ENCODE measurements at regions not wholly inside any gene's neighbourhood (a gene's known extent, or its start where the extent isn't known, plus 50 kb on each side); places are given as distances from the start of the nearest gene placed in this dataset.
A peak's percentile ranks its signal among the peaks of the same experiment; 100 is the strongest.

DNA sequence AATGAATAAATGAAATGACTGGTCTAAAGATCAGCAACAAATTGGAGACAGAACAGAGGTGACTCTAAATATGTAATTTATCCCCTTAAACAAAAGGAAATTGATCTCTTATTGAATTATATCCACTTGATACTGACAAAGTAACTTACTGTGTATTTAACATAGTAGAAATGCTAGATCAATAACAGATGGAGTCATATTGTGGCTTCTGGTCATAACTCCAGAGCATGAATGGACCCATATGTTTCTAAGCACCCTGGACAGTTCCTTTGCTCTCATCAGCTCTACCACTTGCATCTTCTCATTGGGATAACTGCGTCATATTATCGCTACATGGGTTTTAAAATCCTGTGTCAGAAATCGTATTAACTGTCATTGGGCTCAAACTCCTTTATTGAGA, 222.3 kb downstream of the ETS1 start:
- peak; percentile 76 for DNase-seq (ENCODE audit: low read depth, low spot score)

DNA sequence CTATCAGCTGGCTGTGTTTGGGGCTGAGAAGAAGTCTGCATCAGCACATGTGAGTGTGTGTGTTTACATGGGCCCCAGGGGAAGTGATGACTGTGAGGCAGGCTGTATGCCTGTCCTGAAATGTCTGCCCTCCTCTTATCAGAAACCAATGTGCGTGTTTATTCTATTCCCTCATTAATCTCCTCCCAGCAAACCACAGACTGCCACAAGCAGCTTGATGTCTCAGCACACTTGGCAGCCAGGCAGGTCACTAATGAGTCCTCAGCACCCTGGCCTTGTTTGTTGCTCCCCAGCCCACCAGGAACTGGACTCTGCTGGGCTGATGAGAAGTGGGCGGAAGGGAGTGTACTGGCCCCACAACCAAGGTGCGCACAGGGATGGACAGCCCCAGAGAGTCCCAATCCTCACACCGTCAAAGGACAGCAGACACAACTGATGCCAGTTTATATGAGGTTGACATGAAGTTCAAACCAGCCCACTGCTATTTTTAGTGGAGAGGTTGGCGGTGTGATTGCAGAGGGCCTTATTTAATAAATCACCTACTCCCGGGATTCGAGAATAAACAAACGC, 225.8 kb downstream of the ETS1 start:
- peak; percentile 81 for DNase-seq (ENCODE audit: low read depth, low spot score)

DNA sequence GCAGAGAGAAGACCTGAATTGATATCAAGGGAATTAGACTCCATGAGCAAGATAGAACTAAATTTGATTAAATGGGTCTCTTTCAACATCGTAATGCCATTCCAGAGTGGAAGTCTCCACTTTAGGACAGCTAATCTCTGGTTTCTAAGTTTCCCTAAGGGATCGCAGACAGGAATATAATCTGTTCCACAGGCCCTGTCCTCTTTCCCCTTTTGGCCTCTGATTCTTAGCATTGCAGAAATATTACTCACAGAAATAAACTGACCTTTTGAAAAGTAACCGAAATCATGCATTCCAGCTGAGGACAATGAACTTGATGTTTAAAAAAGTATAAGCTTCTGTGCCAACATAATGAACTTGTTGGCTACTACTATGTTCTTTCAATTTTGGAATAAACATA, 227.8 kb downstream of the ETS1 start:
- no peak for DNase-seq (ENCODE audit: low read depth, low spot score)

DNA sequence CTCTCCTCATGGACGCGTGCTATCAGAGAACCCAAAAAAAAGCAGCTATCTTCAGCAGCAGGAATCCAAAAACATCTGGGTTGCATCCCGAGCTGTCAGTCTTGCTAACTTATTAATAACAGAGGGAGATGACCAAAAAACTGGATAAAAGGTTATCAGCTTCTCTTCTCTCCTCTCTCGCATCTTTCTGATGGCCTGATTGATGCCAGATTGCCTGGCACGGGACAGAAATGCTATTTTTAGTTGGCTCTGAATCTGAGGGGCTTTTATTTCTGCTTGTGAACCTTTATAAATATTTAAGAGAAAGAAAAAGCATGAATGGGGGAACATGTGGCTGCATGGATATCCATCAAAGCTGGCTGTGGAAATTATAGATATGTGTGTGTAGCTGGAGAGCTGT, 230.3 kb downstream of the ETS1 start:
- DNase-seq (ENCODE audit: low read depth, low spot score) = no peak

DNA sequence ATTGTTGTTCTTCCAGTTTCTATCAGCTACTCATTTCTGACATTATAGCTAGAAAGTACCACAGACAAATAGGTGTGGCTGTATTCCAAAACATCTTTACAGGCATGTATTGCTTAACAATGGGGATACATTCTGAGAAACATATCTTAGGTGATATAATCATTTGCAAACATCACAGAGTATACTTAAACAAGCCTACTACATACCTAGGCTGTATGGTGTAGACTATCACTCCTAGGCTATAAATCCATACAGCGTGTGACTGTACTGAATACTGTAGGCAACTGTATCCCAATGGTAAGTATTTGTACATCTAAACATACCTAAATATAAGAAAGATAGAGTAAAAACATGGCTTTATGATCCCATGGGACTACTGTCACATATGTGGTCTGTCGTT, 231.8 kb downstream of the ETS1 start:
- DNase-seq (ENCODE audit: low read depth, low spot score) = no peak

DNA sequence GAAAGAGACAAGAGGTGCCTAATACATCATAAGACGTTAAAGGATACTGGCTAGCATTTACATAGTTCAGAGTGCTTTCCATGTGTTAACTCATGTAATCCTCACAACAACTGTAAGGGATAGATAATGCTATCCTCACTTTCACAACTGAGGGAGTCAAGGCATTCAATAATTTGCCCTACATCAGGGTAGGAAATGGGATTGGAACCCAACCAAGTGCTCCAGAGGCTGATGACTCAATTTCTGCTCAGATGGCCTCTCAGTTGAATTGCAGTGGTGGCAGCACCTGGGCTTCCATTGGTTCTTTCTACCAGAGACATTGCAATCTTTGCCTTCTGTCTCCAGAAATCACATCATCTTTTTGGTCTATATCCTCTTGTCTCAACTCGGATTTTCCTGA, 232.9 kb downstream of the ETS1 start:
- DNase-seq (ENCODE audit: low read depth, low spot score) = no peak

DNA sequence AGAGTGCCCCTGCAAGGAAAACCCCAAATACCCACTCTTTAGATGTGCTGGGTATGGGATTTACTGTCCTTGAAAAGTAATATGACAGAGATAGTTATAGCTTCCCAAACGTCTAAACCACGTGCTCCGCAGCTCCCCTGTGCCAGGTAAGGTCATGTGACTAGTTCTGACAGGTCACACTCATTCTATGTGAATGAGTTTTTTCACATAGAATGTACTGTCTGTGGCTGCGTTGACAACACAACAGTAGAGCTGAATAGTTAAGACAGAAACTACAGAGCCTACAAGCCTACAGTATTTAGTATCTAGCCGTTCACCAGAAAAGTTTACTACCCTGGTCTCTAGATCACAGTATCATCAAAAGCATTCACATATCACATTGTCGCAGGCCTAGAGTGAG, 236.2 kb downstream of the ETS1 start:
- no peak for DNase-seq (ENCODE audit: low read depth, low spot score)

DNA sequence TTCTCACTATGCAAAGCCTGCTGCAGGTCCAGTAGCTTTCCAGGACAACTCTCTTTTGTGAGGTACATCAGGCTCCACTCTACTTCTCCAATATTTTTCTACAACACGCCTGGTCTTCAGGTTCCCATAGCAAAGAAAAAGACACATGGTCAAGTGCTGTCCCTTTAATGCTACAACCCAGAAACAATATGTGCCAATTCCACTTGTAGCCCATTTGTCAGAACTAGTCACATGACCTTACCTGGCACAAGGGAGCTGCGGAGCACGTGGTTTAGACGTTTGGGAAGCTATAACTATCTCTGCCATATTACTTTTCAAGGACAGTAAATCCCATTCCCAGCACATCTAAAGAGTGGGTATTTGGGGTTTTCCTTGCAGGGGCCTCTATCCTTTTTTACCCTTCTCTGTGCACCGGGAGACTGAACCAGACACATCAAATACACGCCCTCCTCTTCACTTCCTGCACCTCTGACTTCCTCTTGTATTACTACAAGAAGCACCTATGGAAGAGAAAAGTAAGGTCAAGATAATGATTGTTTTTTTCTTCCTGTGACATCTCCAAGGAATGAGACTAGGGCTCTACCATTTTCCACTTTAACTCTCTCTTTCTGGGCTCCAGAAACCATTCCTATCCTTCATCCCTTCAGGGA, 237.6 kb downstream of the ETS1 start:
- DNase-seq (ENCODE audit: low read depth, low spot score) = no peak

DNA sequence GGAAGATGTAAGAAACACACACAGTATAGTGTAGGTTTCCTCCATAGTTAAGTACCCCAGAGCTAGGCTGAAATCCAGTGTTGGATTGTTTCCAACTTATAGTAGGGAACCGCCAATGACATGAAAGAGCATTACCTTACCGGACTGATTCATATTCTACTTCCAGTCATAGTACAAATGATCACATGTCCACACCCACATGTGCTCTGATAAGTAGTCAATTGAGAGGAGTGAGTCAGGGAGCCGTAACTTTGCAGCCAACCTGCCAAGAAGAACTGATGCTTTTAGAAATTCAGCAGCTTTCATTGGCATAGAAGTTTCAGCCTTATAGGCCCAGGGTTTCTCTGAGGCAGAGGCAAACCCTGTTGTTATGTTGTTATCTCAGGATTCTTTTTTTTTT, 240.6 kb downstream of the ETS1 start:
- DNase-seq (ENCODE audit: low read depth, low spot score) = no peak

DNA sequence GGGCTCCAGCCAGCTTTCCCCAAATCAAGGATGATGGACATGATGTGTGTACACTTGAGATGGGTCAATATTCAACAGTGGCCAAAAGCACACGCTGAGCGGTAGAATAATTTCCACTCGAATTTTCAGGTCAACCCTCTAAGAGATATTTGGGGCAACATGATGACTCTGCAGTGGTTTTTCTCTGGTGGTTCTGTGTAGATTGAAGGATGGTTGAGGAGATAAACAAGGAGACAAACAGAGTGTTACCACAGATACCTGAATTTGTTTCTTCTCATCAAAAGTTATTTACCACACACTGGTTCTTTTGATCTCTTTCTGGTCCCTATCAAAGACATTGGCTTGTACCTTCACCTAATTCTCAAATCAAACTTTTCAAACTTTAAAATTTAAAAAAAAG, 242.0 kb downstream of the ETS1 start:
- no peak for DNase-seq (ENCODE audit: low read depth, low spot score)

DNA sequence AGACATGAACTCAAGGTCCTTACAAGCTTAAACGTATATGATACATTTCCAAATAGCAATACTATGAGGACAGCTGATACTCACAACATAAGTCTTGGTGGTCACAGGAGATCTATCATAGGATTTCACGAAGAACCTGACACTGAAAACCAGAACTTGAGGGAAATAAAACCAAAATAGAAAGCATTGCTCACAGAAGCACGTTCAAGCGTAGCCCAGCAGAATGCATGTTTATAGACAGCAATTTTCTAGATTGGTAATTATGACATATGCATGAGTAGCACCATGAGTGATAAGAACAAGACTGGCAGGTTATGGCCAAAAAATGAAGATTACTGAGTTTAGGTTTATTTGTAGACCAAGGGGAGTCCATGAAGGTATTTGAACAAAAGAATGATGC, 243.5 kb downstream of the ETS1 start:
- DNase-seq (ENCODE audit: low read depth, low spot score) = no peak

DNA sequence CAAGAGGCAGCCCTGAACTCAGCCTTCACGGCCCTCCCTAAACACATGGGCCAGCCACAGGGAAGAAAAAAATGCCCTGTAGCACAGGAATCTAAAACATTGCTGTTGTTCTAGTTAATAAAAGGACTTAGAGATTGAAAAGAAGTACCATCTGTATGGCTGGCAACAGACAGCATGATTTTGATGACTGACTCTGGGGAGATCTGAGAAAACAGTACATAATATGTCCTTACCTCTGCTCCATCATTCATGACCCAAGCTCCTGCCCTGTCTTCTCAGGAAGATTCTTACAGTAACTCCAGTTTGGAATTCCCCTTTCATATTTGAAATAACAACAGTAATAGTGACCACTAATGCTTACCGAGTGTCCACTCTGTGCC, 244.2 kb downstream of the ETS1 start:
- no peak for DNase-seq (ENCODE audit: low read depth, low spot score)

DNA sequence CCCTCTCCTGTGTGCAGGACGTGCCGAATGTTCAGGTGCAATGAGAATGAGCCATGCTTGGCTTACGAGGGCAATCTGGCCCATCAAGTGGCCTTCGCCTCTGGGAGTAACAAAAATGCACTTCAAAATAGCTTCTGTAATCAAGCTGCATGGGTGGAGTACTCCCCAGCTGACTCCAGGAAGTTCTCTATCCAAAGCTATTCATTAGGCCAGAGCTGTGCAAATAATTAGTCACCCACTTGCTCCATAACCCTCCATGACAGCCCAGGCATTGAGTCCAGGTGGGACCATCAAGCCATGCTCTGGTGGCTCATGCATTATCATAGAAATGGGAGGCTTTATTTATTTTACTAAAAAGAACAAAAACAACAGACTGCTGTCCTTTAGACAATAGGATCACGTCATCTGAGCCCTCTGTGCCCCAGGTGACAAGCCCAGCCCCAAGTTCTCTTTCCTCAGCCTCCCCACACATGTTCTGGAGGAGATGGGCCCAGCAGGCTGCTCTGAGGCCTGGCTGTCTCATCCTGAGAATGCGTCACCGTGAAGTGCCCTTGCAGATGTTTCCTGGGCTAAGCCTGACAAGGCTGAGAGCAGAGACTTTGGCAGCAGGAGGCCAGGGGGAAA, 244.7 kb downstream of the ETS1 start:
- DNase-seq (ENCODE audit: low read depth, low spot score) = no peak

DNA sequence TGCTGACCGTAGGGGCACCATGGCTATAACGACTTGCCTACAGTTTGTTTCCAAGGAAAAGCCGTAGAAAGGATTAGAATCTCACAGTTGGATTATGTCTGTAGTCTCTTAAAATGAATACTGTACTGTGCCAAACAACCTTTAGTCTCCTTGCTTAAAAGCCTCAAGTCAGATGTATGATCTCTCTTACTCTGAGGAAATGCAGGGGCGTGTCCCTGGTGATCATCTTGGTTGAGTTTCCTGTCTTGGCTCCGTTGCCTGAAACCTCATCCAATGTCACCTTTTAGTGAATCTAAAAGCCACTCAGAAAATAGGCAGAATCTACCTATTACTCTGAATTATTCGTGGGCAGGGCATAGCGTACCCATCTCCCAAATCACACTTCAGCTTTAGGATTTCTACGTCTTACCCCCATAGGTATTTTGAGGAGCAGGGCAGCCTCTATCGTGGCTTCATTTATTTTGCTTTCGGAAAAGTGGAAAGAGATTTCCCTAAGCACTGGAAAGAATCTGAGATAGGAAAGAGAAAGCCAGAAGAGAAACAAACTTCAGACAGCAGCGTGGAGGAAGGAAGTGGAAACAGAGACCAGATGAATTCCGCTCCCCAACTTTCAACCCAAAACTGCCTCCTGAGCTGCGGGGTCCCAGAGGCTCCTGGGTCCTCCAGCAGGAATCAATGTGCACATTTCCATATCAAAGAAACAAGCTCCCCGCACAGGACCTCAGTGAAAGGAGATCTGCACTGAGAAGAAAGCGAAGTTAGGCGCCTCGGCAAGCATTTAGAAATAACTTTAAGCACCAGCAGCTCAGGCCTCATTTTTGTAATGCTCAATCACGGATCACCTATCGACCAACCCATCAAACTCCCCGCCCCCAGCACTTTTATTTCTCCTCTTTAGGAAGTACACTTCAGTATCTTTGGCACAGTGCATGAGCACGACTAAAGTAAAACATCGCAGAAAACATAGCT, 245.8 kb downstream of the ETS1 start:
- DNase-seq (ENCODE audit: low read depth, low spot score) = no peak

DNA sequence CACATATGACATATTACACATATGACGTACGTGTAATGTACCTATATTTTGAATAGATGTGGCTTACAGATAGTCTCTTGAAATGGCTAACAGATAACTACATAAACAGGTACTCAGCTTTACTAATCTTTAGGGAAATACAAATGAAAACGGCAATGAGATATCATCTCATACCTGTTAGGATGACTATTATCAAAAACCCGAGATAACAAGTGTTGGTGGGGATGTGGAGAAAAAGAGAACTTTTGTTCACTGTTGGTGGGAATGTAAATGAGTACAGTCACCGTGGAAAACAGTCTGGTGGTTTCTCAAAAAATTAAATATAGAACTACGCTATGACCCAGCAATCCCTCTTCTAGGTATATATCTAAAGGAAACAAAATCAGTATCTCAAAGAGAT, 247.6 kb downstream of the ETS1 start:
- DNase-seq (ENCODE audit: low read depth, low spot score) = no peak

DNA sequence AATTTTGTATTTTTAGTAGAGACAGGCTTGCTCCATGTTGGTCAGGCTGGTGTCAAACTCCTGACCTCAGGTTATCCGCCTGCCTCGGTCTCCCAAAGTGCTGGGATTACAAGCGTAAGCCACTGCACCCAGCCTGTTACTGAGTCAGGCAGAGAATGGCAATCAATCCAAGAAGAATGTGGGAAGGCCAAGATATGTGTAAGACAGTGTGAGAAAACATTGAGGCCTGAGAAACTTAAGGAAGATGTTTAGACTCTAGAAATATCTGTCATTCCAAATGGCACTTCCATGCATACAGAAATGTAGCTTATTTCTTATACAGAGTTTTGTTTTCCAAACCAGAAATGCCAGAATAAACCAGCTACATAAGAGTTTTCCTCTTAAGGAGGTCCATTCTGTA, 248.5 kb downstream of the ETS1 start:
- DNase-seq (ENCODE audit: low read depth, low spot score) = no peak

DNA sequence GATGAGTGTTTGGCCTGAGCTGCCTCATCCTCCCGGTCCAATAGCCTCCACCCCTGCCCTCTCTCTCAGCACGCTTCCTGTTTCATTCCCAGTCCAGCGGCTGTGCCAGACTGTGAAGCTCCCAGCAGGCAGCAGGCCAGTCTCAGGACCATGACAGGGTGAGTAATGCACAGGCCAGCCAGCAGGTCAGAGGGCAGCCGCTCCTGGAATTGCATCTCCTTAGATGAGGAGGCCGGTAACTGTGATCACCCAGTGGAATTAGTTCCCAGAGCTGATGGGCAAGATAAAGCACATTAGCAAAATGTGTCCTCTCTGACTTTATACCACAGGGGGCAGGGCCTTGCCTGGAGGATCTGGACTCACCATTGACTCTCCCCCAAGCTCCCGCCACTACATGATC, 251.2 kb downstream of the ETS1 start:
- DNase-seq (ENCODE audit: low read depth, low spot score) = no peak

DNA sequence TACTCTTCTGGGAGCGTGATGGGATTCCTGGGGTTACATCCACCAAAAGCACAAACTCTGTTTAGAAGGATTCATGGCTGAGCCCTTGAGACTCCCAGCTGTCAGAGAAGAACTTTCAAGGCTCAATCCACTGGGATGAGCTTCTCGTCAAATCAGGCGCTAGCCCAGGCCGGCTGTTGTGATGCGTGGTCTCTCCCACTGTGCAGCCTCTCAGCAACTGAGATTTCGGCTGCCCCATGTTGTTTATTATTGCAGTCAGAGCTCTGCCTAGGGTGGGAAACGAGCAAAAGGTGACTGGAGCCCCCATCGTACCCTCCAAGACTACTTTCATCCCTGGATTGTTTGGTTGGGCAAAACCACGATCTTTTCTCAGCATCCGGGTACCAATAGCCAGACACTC, 251.6 kb downstream of the ETS1 start:
- DNase-seq (ENCODE audit: low read depth, low spot score) = no peak

DNA sequence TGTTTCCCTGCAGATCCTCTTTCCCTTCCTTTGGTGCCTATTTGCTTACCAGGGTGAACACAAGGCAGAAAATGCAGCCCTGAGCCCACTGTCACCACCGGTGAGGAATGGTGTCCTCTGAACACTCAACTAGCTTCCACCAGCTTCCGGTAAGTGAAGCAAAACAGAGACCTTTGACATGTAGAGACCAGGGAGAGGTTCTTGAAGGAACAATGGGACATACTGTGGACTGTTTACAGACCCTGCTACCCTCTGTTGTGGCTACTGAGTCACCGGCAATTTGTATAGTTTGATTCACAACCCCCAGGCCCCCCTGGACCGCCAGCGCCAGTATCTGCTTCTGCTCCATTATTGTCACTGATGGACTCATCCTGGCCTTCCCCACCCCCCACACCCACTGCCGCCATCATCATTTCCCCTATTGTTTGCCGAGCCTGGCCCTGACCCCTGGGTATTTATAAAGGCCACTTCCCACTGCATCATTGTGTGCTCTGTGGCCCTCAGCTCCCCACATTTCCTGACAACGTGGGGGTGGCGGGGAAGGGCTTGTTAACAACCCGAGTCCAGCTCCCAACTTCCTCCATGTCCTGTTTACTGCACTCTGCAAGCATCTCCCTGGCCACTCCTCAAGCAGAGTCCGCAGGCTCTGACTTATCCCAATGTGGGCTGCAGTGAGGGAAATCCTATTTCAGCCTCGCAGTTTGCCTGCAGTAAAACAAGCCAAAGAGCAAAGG, 252.9 kb downstream of the ETS1 start:
- no peak for DNase-seq (ENCODE audit: low read depth, low spot score)

DNA sequence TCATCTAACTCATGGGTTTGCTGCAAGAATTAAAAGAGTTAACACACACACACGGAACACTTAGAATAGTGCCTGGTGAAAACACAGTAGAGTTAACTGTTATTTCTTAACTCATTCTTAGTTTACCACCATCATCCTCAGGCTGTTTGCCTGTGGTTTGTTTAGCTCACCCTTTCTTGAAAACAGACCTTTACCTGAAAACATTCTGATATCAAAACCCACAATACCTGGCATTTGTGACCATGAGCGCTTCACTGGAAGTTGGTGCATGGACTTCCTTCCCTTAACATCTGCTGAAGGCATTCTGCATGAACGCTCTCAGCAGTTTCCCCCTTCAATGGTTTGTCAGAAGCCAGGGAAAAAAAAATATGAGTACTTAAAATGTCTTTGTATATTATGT, 256.0 kb downstream of the ETS1 start:
- no peak for DNase-seq (ENCODE audit: low read depth, low spot score)

DNA sequence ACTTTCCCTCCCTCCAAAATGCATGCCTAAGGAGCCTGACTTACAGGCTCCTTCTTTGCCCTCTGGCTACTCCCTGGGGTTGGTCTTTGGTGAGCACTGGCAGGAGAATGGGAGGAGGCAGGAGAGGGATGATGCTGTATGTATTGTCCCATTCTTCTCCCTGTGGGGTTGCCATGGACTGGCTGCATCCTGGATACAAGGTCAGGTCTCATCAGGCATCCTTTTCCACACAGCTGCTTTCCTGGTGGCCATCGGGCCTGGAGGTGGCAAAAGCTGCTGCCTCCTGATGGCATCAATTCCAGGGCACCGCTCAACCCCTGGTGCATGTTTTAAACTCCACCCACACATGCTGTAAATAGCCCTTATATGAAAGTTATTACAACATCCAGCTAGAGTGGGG, 257.2 kb downstream of the ETS1 start:
- no peak for DNase-seq (ENCODE audit: low read depth, low spot score)
